Activated CD4-positive, alpha-beta T cell treated with anti-CD3 and anti-CD28 coated beads for 36 hours (primary cell): ENCODE measurements at regions not wholly inside any gene's neighbourhood (a gene's known extent, or its start where the extent isn't known, plus 50 kb on each side); places are given as distances from the start of the nearest gene placed in this dataset.

Experiments
- ATAC-seq: fragments of 200-7000 bp; cut with Tn5 transposase; one replicate; pipeline ENCODE4 v1.10.0; 2021; ENCODE audit warnings: mild to moderate bottlenecking, moderate library complexity
- CTCF ChIA-PET: fragments of 350-600 bp; sonication (Branson Sonifier 250); formaldehyde crosslinking; loops from one replicate; lab custom pipeline; 2021; ENCODE audit warnings: antibody characterized with exemption; lab: Charles Lee
- POLR2A ChIA-PET: fragments of 350-600 bp; sonication (Branson Sonifier 250); formaldehyde crosslinking; loops from one replicate; lab custom pipeline; 2021; ENCODE audit warnings: antibody characterized with exemption, inconsistent platforms; lab: Charles Lee
- DNase-seq: peaks from one replicate; pipeline ENCODE4 v3.0.0-alpha.2; 2020
- H3K27ac Mint-ChIP-seq: one replicate; pipeline ENCODE4 v1.8.0; 2021; ENCODE audit warnings: mixed read lengths
- H3K27me3 Mint-ChIP-seq: one replicate; pipeline ENCODE4 v1.8.0; 2021; ENCODE audit warnings: mixed read lengths
- H3K36me3 Mint-ChIP-seq: one replicate; pipeline ENCODE4 v1.8.0; 2021; ENCODE audit warnings: low read depth, mixed read lengths
- H3K4me1 Mint-ChIP-seq: one replicate; pipeline ENCODE4 v1.8.0; 2021; ENCODE audit warnings: mixed read lengths
- H3K4me3 Mint-ChIP-seq: one replicate; pipeline ENCODE4 v1.8.0; 2021; ENCODE audit warnings: mild to moderate bottlenecking, moderate library complexity, mixed read lengths
- H3K9me3 Mint-ChIP-seq: one replicate; pipeline ENCODE4 v1.8.0; 2021; ENCODE audit warnings: low read depth, mixed read lengths
- intact Hi-C, 2 experiments: fragments of 100-400 bp; cut with DNase I in 1 of 2; cut with micrococcal nuclease in 1 of 2; formaldehyde crosslinking; loops; one replicate each; pipeline versions ENCODE4 v1.14.2 to v1.15.1; 2022 to 2024; cut with DNase I, micrococcal nuclease

GRCh38 chr3:88628901-88629300 is 478.5 kb upstream of the EPHA3 start:
- Mint-ChIP-seq H3K9me3 (peaks cover 3% of the 10 kb centered on the region), H3K27ac (no peak overlapping the region), H3K36me3 (no peaks in the 10 kb centered on the region), H3K4me1 (no peaks in the 10 kb centered on the region), H3K27me3 (no peaks in the 10 kb centered on the region), H3K4me3 (no peak overlapping the region)
- ATAC-seq (no peak), DNase-seq (no peak)
- intact Hi-C loops, result no loop called here
- ChIA-PET POLR2A (no interaction called here), CTCF (no interaction called here)

GRCh38 chr3:88632226-88632625 is 475.2 kb upstream of the EPHA3 start:
- H3K27me3 Mint-ChIP-seq, result no peaks in the 10 kb centered on the region
- H3K4me3 Mint-ChIP-seq, result no peak overlapping the region
- intact Hi-C loops, result no loop called here
- no peaks in the 10 kb centered on the region for H3K36me3 Mint-ChIP-seq
- peaks cover 7% of the 10 kb centered on the region for H3K9me3 Mint-ChIP-seq
- POLR2A ChIA-PET, result no interaction called here
- ATAC-seq (no peak), DNase-seq (no peak)
- no peak overlapping the region for H3K27ac Mint-ChIP-seq
- CTCF ChIA-PET, result no interaction called here
- no peaks in the 10 kb centered on the region for H3K4me1 Mint-ChIP-seq

GRCh38 chr3:88640581-88640980 is 466.8 kb upstream of the EPHA3 start:
- ChIA-PET CTCF (no interaction called here), POLR2A (no interaction called here)
- H3K4me3 Mint-ChIP-seq, result no peak overlapping the region
- H3K27ac Mint-ChIP-seq, result no peak overlapping the region
- peaks cover 18% of the 10 kb centered on the region for H3K9me3 Mint-ChIP-seq
- H3K36me3 Mint-ChIP-seq, result no peaks in the 10 kb centered on the region
- intact Hi-C loops, result no loop called here
- ATAC-seq, result no peak
- H3K4me1 Mint-ChIP-seq, result no peaks in the 10 kb centered on the region
- H3K27me3 Mint-ChIP-seq, result no peaks in the 10 kb centered on the region
- no peak for DNase-seq

GRCh38 chr3:88641033-88641604 is 466.3 kb upstream of the EPHA3 start:
- ChIA-PET CTCF (interaction anchor here (0.6 kb wide), 1 partner anchor 26 kb away, joined by 3 read pairs; no protein-coding TSS in a partner anchor), POLR2A (no interaction called here)
- Mint-ChIP-seq H3K4me1 (no peaks in the 10 kb centered on the region), H3K36me3 (no peaks in the 10 kb centered on the region), H3K9me3 (peaks cover 18% of the 10 kb centered on the region), H3K27ac (no peak overlapping the region), H3K27me3 (no peaks in the 10 kb centered on the region), H3K4me3 (no peak overlapping the region)
- ATAC-seq (no peak), DNase-seq (no peak)
- intact Hi-C loops, result no loop called here

DNA sequence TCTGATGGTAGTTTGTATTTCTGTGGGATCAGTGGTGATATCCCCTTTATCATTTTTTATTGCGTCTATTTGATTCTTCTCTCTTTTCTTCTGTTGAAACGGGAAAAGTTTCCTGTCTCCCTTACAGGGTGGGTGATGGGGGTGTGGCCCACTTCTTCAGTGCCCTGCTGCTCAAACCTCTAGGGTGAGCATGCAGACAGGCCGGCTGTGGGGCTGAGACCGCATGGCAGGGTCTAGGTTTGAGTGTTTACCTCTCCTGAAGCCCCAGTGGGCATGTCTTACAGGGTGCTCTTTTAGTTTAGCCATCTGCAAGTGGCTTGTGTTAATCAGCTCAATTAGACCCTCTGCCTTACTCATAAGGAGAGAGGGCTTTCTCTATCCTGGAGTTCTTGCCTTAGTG is 450.0 kb upstream of the EPHA3 start:
- H3K4me1 Mint-ChIP-seq, result no peaks in the 10 kb centered on the region
- no peaks in the 10 kb centered on the region for H3K27me3 Mint-ChIP-seq
- ChIA-PET POLR2A (no interaction called here), CTCF (no interaction called here)
- H3K9me3 Mint-ChIP-seq, result no peaks in the 10 kb centered on the region
- ATAC-seq (no peak), DNase-seq (no peak)
- H3K27ac Mint-ChIP-seq, result no peak overlapping the region
- no peak overlapping the region for H3K4me3 Mint-ChIP-seq
- no peaks in the 10 kb centered on the region for H3K36me3 Mint-ChIP-seq
- intact Hi-C loops, result no loop called here

- Mint-ChIP-seq H3K36me3 (no peaks in the 10 kb centered on the region), H3K27ac (no peak overlapping the region), H3K27me3 (no peaks in the 10 kb centered on the region), H3K9me3 (no peaks in the 10 kb centered on the region), H3K4me1 (no peaks in the 10 kb centered on the region), H3K4me3 (no peak overlapping the region)
- ATAC-seq (no peak), DNase-seq (no peak)
- CTCF ChIA-PET, result interaction anchor here (0.7 kb wide), 1 partner anchor 11 kb away, joined by 3 read pairs; no protein-coding TSS in a partner anchor
- intact Hi-C loops, result no loop called here
- POLR2A ChIA-PET, result no interaction called here
Observed at GRCh38 chr3:88661433-88661824, 446.0 kb upstream of the EPHA3 start.

DNA sequence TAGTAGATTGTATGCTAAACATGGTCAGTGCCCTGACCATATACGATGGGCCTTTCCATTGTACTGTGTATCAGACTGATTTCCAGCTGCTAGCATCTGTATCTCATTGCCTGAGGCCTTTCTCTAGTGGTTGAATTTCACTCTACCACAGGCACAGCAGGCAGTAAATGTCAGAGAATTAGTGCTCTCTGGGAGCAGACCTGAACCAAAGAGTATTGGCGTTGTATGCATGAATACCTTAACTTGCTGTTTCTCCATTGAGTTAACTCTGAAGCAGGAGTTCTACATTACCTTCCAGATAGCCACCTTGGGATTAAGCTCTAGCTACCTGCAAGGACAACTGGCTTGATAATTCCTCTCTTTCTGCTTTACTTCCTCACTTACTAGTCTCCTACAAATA is 439.2 kb upstream of the EPHA3 start:
- no peak overlapping the region for H3K4me3 Mint-ChIP-seq
- intact Hi-C loops, result no loop called here
- ChIA-PET CTCF (interaction anchor here (0.5 kb wide), 1 partner anchor 1284 kb away, joined by 3 read pairs; no protein-coding TSS in a partner anchor), POLR2A (no interaction called here)
- DNase-seq (no peak), ATAC-seq (no peak)
- H3K27ac Mint-ChIP-seq, result no peak overlapping the region
- no peaks in the 10 kb centered on the region for H3K27me3 Mint-ChIP-seq
- H3K9me3 Mint-ChIP-seq, result peaks cover 1% of the 10 kb centered on the region
- no peaks in the 10 kb centered on the region for H3K4me1 Mint-ChIP-seq
- no peaks in the 10 kb centered on the region for H3K36me3 Mint-ChIP-seq

- Mint-ChIP-seq H3K9me3 (peaks cover under 1% of the 10 kb centered on the region), H3K4me3 (no peak overlapping the region), H3K4me1 (no peaks in the 10 kb centered on the region), H3K36me3 (no peaks in the 10 kb centered on the region), H3K27me3 (no peaks in the 10 kb centered on the region), H3K27ac (no peak overlapping the region)
- intact Hi-C loops, result no loop called here
- ATAC-seq, result no peak
- POLR2A ChIA-PET, result no interaction called here
- CTCF ChIA-PET, result interaction anchor here (1.0 kb wide), 1 partner anchor 10 kb away, joined by 3 read pairs; no protein-coding TSS in a partner anchor
- no peak for DNase-seq
Observed at GRCh38 chr3:88671573-88671972, 435.8 kb upstream of the EPHA3 start.

DNA sequence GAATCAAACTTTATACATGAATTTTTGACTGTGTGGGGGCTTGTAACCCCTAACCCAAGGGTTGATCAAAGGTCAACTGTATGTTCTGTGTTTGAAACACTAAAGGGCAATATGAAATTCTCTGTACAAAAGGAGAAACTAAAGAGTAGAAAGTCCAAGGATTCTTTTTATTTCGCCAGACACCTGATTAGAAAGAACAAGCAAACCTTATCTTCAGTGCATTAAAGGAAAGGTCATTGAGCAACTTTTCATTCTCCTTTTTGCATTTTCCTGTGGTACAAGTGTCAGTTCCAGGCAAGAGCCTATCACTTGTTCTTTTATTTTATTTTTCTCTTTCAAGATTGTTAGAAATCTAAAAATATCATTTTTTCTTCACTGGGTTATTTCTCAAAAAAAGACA is 430.1 kb upstream of the EPHA3 start:
- no peak for DNase-seq
- ChIA-PET POLR2A (no interaction called here), CTCF (no interaction called here)
- ATAC-seq, result no peak
- no peaks in the 10 kb centered on the region for H3K36me3 Mint-ChIP-seq
- intact Hi-C loops, result no loop called here
- H3K9me3 Mint-ChIP-seq, result no peaks in the 10 kb centered on the region
- no peak overlapping the region for H3K4me3 Mint-ChIP-seq
- no peaks in the 10 kb centered on the region for H3K27me3 Mint-ChIP-seq
- H3K27ac Mint-ChIP-seq, result no peak overlapping the region
- no peaks in the 10 kb centered on the region for H3K4me1 Mint-ChIP-seq

- ChIA-PET CTCF (no interaction called here), POLR2A (no interaction called here)
- Mint-ChIP-seq H3K27ac (no peak overlapping the region), H3K4me1 (no peaks in the 10 kb centered on the region), H3K27me3 (no peaks in the 10 kb centered on the region), H3K9me3 (no peaks in the 10 kb centered on the region), H3K4me3 (no peak overlapping the region), H3K36me3 (no peaks in the 10 kb centered on the region)
- DNase-seq (no peak), ATAC-seq (no peak)
- intact Hi-C loops, result no loop called here
Observed at GRCh38 chr3:88678747-88679146, 428.7 kb upstream of the EPHA3 start.

DNA sequence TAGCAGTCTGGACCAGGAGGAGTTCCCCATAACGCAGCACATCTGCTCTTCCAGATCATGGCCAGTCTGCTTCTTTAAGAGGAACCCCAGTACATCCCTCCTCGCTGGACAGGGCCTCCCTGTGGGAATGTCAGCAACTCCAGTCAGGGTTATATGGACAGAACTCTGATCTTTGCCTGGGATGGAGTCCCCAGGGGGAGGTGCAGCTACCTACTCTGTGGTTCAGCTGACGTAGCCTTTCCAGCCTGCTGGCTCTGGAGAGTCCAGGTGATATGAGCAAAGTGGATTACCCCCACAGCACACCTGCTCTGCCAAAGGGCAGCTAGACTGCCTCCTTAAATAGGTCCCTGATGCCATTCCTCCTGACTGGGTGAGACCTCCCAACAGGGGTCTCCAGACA is 417.1 kb upstream of the EPHA3 start:
- H3K27ac Mint-ChIP-seq, result no peak overlapping the region
- intact Hi-C loops, result no loop called here
- H3K27me3 Mint-ChIP-seq, result no peaks in the 10 kb centered on the region
- ATAC-seq (no peak), DNase-seq (no peak)
- no peaks in the 10 kb centered on the region for H3K4me1 Mint-ChIP-seq
- CTCF ChIA-PET, result no interaction called here
- no peaks in the 10 kb centered on the region for H3K9me3 Mint-ChIP-seq
- H3K36me3 Mint-ChIP-seq, result no peaks in the 10 kb centered on the region
- POLR2A ChIA-PET, result no interaction called here
- no peak overlapping the region for H3K4me3 Mint-ChIP-seq

DNA sequence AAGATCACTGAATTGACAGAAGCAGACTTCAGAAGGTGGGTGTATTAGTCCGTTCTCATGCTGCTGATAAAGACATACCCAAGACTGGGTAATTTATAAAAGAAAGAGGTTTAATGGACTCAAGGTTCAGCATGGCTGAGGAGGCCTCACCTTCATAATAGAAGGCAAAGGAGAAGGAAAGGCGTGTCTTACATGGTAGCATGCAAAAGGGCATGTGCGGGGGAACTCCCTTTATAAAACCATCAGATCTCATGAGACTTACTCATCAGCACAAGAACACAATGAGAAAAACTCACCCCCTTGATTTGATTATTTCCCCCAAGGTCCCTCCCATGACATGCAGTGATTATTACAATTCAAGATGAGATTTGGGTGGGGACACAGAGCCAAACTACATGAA is 416.3 kb upstream of the EPHA3 start:
- ATAC-seq (no peak), DNase-seq (no peak)
- Mint-ChIP-seq H3K9me3 (no peaks in the 10 kb centered on the region), H3K4me3 (no peak overlapping the region), H3K27me3 (no peaks in the 10 kb centered on the region), H3K4me1 (no peaks in the 10 kb centered on the region), H3K27ac (no peak overlapping the region), H3K36me3 (no peaks in the 10 kb centered on the region)
- CTCF ChIA-PET, result no interaction called here
- POLR2A ChIA-PET, result no interaction called here
- intact Hi-C loops, result no loop called here
